OCI-LY3 (cell line): ENCODE measurements at regions not wholly inside any gene's neighbourhood (a gene's known extent, or its start where the extent isn't known, plus 50 kb on each side); places are given as distances from the start of the nearest gene placed in this dataset.

ENCODE experiments used
- H2AFZ ChIP-seq: fragments of 200-600, 300-600 bp; shearing (Covaris generic); 2 replicates; pipeline ENCODE4 v1.6.0; 2014; ENCODE audit warnings: antibody characterized with exemption, low read depth, low read length
- H3K27ac ChIP-seq: fragments of 200-600, 300-600 bp; sonication (generic); 2 replicates; pipeline ENCODE4 v1.5.1; 2014; ENCODE audit warnings: mild to moderate bottlenecking, low read length, moderate library complexity, mixed read lengths
- H3K27me3 ChIP-seq: fragments of 200-600, 300-600 bp; sonication (generic); 2 replicates; pipeline ENCODE4 v1.6.1; 2014; ENCODE audit warnings: low read depth, low read length, mixed read lengths
- H3K36me3 ChIP-seq: fragments of 200-600, 300-600 bp; sonication (generic); replicated peaks from 2 replicates; pipeline ENCODE3; 2014; ENCODE audit warnings: low read depth, low read length, mixed read lengths
- H3K4me1 ChIP-seq: fragments of 300-600, 200-600 bp; sonication (generic); 2 replicates; pipeline ENCODE4 v1.6.1; 2014; ENCODE audit warnings: low read length, mixed read lengths
- H3K4me2 ChIP-seq: fragments of 200-600, 300-600 bp; sonication (generic); 2 replicates; pipeline ENCODE4 v1.6.1; 2014; ENCODE audit warnings: low read length, mixed read lengths
- H3K4me3 ChIP-seq: fragments of 300-600, 200-600 bp; sonication (generic); 2 replicates; pipeline ENCODE4 v1.5.1; 2014; ENCODE audit warnings: antibody characterized with exemption, mild to moderate bottlenecking, low read length, moderate library complexity
- H3K79me2 ChIP-seq: fragments of 300-600, 200-600 bp; shearing (Covaris generic); 2 replicates; pipeline ENCODE4 v1.6.1; 2014; ENCODE audit warnings: mild to moderate bottlenecking, low read length, mixed read lengths
- H3K9ac ChIP-seq: fragments of 300-600, 200-600 bp; shearing (Covaris generic); 2 replicates; pipeline ENCODE4 v1.6.0; 2014; ENCODE audit warnings: mild to moderate bottlenecking, low read length, moderate library complexity
- H3K9me3 ChIP-seq: fragments of 200-600, 300-600 bp; shearing (Covaris generic); 2 replicates; pipeline ENCODE4 v1.6.1; 2014; ENCODE audit warnings: low read length, mixed read lengths; ENCODE audit not compliant: insufficient read depth
- H4K20me1 ChIP-seq: fragments of 200-600, 300-600 bp; sonication (generic); 2 replicates; pipeline ENCODE4 v1.6.1; 2016; ENCODE audit warnings: low read length, mixed read lengths; ENCODE audit not compliant: insufficient read depth
- EZH2phosphoT487 ChIP-seq: fragments of 200-600 bp; shearing (Covaris generic); IDR thresholded peaks from 2 replicates; pipeline ENCODE4 v1.6.1; 2018; ENCODE audit warnings: antibody characterized with exemption, mixed run types, low read depth
- TF ChIP-seq, protein P1 (sequence below): fragments of 200-600, 300-600 bp; sonication (generic); IDR thresholded peaks from 2 replicates; pipeline ENCODE4 v1.5.1; 2014; ENCODE audit warnings: antibody characterized with exemption, low read length, low read depth

GRCh38 chr12:78556651-78557050 is 307.9 kb upstream of the SYT1 start:
- Histone ChIP-seq H3K27ac (no peak overlapping the region), H3K79me2 (no peaks in the 10 kb centered on the region), H3K36me3 (no peaks in the 10 kb centered on the region), H3K4me2 (no peak overlapping the region), H3K4me1 (no peaks in the 10 kb centered on the region), H2AFZ (no peak overlapping the region), H3K4me3 (no peak overlapping the region), H3K9me3 (no peaks in the 10 kb centered on the region), H4K20me1 (no peaks in the 10 kb centered on the region), H3K27me3 (no peaks in the 10 kb centered on the region), H3K9ac (no peak overlapping the region)
- TF ChIP-seq, protein P1, sequence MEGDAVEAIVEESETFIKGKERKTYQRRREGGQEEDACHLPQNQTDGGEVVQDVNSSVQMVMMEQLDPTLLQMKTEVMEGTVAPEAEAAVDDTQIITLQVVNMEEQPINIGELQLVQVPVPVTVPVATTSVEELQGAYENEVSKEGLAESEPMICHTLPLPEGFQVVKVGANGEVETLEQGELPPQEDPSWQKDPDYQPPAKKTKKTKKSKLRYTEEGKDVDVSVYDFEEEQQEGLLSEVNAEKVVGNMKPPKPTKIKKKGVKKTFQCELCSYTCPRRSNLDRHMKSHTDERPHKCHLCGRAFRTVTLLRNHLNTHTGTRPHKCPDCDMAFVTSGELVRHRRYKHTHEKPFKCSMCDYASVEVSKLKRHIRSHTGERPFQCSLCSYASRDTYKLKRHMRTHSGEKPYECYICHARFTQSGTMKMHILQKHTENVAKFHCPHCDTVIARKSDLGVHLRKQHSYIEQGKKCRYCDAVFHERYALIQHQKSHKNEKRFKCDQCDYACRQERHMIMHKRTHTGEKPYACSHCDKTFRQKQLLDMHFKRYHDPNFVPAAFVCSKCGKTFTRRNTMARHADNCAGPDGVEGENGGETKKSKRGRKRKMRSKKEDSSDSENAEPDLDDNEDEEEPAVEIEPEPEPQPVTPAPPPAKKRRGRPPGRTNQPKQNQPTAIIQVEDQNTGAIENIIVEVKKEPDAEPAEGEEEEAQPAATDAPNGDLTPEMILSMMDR: no peak
- TF ChIP-seq EZH2phosphoT487: no peak

GRCh38 chr12:78559416-78559815 is 305.2 kb upstream of the SYT1 start:
- H3K4me3 ChIP-seq: no peak overlapping the region
- H4K20me1 ChIP-seq: no peaks in the 10 kb centered on the region
- H3K27ac ChIP-seq: no peak overlapping the region
- no peaks in the 10 kb centered on the region for H3K27me3 ChIP-seq
- no peaks in the 10 kb centered on the region for H3K9me3 ChIP-seq
- no peak overlapping the region for H3K9ac ChIP-seq
- no peak for TF ChIP-seq EZH2phosphoT487
- TF ChIP-seq, protein P1: no peak
- no peaks in the 10 kb centered on the region for H3K79me2 ChIP-seq
- no peaks in the 10 kb centered on the region for H3K4me1 ChIP-seq
- no peaks in the 10 kb centered on the region for H3K36me3 ChIP-seq
- no peak overlapping the region for H2AFZ ChIP-seq
- no peak overlapping the region for H3K4me2 ChIP-seq

GRCh38 chr12:78559886-78560285 is 304.7 kb upstream of the SYT1 start:
- H3K9ac ChIP-seq: no peak overlapping the region
- H3K4me1 ChIP-seq: no peaks in the 10 kb centered on the region
- no peak for TF ChIP-seq EZH2phosphoT487
- TF ChIP-seq, protein P1: no peak
- no peaks in the 10 kb centered on the region for H3K36me3 ChIP-seq
- H2AFZ ChIP-seq: no peak overlapping the region
- no peaks in the 10 kb centered on the region for H3K79me2 ChIP-seq
- H3K9me3 ChIP-seq: no peaks in the 10 kb centered on the region
- H3K4me3 ChIP-seq: no peak overlapping the region
- H3K27ac ChIP-seq: no peak overlapping the region
- no peaks in the 10 kb centered on the region for H4K20me1 ChIP-seq
- H3K4me2 ChIP-seq: no peak overlapping the region
- no peaks in the 10 kb centered on the region for H3K27me3 ChIP-seq

DNA sequence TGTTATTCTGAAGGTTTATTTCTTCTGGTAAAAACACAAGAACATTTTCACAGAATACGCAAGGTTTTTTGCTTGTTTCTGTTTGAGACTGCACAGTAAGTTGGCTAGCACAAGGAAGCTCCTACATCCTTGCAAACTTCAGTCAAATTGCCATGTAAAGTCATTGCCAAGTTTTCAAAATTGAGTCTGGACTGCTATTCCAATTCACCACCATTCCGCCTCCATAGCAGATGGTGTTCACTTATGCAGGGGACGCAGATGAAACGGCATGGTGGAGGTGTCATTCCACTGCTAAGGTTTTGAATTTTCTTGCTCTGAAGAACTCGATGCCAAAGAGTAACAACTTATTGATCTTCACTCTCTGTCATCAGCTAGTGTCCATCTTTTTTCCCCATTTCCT is 303.9 kb upstream of the SYT1 start:
- H3K4me1 ChIP-seq: no peaks in the 10 kb centered on the region
- no peak overlapping the region for H3K27ac ChIP-seq
- H3K9me3 ChIP-seq: no peaks in the 10 kb centered on the region
- no peak overlapping the region for H3K4me3 ChIP-seq
- H3K9ac ChIP-seq: no peak overlapping the region
- H3K4me2 ChIP-seq: no peak overlapping the region
- H3K36me3 ChIP-seq: no peaks in the 10 kb centered on the region
- H4K20me1 ChIP-seq: no peaks in the 10 kb centered on the region
- H2AFZ ChIP-seq: no peak overlapping the region
- H3K79me2 ChIP-seq: no peaks in the 10 kb centered on the region
- H3K27me3 ChIP-seq: no peaks in the 10 kb centered on the region
- TF ChIP-seq EZH2phosphoT487: no peak
- TF ChIP-seq, protein P1: no peak
